ENCODE measurements at regions not wholly inside any gene's neighbourhood (a gene's known extent, or its start where the extent isn't known, plus 50 kb on each side); places are given as distances from the start of the nearest gene placed in this dataset.

DNA sequence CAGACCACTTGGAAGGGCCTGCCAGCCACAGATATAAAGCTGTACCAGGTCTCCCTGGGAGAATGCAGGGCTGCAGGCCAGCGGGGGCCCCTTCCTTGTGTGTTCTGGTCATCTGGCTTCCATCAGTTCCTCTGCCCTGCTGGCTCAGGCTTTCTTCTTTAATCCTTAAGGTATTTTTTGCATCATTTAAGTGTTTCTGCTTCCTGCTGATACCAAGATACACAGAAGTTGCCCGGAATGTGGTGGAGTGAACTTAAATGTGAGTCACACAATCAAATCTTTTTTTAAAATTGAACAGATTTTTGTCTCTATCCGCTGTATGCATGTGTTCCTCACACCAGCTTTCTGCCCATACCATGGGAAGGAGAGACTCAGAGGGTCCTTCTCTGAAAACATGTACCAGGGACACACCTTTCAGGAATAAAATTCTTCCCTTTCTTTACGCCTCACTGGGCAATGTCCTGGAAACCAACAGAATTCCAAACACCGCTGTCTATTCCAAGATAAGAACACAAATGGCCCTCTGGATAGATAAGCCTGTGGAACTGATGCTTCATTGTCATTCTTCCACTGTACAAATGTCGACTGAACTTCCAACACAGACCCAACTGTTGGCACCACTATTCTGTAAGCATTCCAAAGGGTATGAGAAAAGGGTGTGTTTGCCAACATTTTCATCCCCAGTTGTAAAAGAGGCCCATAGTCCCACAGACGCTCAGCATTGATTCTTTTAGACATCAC is 206.2 kb upstream of the MYLIP start:
- TF ChIP-seq, protein P1, sequence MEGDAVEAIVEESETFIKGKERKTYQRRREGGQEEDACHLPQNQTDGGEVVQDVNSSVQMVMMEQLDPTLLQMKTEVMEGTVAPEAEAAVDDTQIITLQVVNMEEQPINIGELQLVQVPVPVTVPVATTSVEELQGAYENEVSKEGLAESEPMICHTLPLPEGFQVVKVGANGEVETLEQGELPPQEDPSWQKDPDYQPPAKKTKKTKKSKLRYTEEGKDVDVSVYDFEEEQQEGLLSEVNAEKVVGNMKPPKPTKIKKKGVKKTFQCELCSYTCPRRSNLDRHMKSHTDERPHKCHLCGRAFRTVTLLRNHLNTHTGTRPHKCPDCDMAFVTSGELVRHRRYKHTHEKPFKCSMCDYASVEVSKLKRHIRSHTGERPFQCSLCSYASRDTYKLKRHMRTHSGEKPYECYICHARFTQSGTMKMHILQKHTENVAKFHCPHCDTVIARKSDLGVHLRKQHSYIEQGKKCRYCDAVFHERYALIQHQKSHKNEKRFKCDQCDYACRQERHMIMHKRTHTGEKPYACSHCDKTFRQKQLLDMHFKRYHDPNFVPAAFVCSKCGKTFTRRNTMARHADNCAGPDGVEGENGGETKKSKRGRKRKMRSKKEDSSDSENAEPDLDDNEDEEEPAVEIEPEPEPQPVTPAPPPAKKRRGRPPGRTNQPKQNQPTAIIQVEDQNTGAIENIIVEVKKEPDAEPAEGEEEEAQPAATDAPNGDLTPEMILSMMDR (IDR thresholded peaks at IDR 0.05), result no peak
- no peak for TF ChIP-seq POLR2A (IDR thresholded peaks at IDR 0.05)
- TF ChIP-seq POLR2AphosphoS5 (IDR thresholded peaks at IDR 0.05), result no peak

Measured in prostate gland (tissue), 2 donors.